Prostate gland (tissue), 2 donors: ENCODE measurements at regions not wholly inside any gene's neighbourhood (a gene's known extent, or its start where the extent isn't known, plus 50 kb on each side); places are given as distances from the start of the nearest gene placed in this dataset.

Experiments
- POLR2A ChIP-seq: fragments of 450-650 bp; IDR thresholded peaks from one replicate; pipeline ENCODE4 v1.6.1; 2016; ENCODE audit warnings: antibody characterized with exemption, mild to moderate bottlenecking
- POLR2AphosphoS5 ChIP-seq: sonication (generic); formaldehyde crosslinking; IDR thresholded peaks from one replicate; pipeline ENCODE4 v1.6.1; 2017; ENCODE audit warnings: antibody characterized with exemption
- TF ChIP-seq, protein P1 (sequence below), 4 experiments: fragments of 200-600 bp in 2 of 4; fragments of 450-650 bp in 2 of 4; sonication (generic) in 2 of 4; IDR thresholded peaks; 1 replicate in 3 of 4; 2 replicates in 1 of 4; pipeline ENCODE4 v1.5.1; 2016 to 2019; ENCODE audit warnings: antibody characterized with exemption in 4 of 4, mild to moderate bottlenecking in 2 of 4, moderate library complexity in 2 of 4

- TF ChIP-seq, protein P1, sequence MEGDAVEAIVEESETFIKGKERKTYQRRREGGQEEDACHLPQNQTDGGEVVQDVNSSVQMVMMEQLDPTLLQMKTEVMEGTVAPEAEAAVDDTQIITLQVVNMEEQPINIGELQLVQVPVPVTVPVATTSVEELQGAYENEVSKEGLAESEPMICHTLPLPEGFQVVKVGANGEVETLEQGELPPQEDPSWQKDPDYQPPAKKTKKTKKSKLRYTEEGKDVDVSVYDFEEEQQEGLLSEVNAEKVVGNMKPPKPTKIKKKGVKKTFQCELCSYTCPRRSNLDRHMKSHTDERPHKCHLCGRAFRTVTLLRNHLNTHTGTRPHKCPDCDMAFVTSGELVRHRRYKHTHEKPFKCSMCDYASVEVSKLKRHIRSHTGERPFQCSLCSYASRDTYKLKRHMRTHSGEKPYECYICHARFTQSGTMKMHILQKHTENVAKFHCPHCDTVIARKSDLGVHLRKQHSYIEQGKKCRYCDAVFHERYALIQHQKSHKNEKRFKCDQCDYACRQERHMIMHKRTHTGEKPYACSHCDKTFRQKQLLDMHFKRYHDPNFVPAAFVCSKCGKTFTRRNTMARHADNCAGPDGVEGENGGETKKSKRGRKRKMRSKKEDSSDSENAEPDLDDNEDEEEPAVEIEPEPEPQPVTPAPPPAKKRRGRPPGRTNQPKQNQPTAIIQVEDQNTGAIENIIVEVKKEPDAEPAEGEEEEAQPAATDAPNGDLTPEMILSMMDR (IDR thresholded peaks at IDR 0.05), result no peak
- no peak for TF ChIP-seq POLR2A
- no peak for TF ChIP-seq POLR2AphosphoS5
These were observed 250.9 kb downstream of the PTH2R start for GRCh38 chr2:208657468-208657867.
